ENCODE measurements at regions not wholly inside any gene's neighbourhood (a gene's known extent, or its start where the extent isn't known, plus 50 kb on each side); places are given as distances from the start of the nearest gene placed in this dataset.

- DNase-seq = no peak
These were observed 1362.9 kb upstream of the FLRT2 start for GRCh38 chr14:84167026-84167425.

- DNase-seq = no peak
These were observed 1349.6 kb upstream of the FLRT2 start for GRCh38 chr14:84180336-84180735.

- DNase-seq = no peak
These were observed 1348.9 kb upstream of the FLRT2 start for GRCh38 chr14:84181072-84181471.

GRCh38 chr14:84195514-84195913 lies 1334.4 kb upstream of the FLRT2 start:
- no peak for DNase-seq

GRCh38 chr14:84197704-84198103 lies 1332.2 kb upstream of the FLRT2 start:
- DNase-seq = no peak

GRCh38 chr14:84202486-84202885 lies 1327.5 kb upstream of the FLRT2 start:
- no peak for DNase-seq

- DNase-seq = no peak
These were observed 1326.0 kb upstream of the FLRT2 start for GRCh38 chr14:84203896-84204295.

DNA sequence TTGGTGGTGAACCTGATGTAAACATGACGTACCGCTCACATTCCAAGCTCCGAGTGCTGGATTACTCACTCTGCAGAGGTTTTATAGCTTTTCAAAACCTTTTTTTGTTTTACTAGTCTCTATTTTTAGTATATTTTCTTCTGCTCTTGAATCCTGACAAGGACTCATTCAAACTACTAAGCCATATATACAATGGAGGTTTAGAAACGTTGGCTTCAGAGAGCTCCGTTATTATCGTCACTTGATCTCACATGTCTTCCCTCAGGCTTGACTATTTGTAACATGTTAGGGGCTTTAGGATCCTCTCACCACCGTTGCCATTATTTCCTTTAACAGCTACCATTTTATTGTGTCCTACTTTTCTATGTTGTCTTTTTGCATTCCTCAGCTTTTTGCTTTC lies 1321.5 kb upstream of the FLRT2 start:
- DNase-seq = no peak

- DNase-seq = no peak
These were observed 1320.9 kb upstream of the FLRT2 start for GRCh38 chr14:84209031-84209430.

DNA sequence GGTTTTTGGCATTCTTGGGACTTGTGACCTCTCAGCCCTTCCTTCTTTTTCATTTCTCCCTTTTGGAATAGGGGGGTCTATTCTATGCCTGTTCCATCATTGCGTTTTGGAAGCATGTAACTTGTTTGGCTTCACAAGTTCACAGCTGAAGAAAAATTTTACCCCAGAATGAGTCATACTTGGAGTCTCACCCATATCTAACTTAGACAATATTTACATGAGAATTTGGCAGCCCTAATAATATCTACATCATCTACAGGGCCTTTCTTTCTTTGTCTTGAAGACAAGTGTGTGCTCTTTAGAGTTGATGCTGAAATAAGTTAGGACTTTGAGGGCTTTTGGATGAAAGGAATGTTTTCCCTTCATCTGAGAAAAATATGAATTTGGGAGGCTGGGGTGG lies 1312.9 kb upstream of the FLRT2 start:
- no peak for DNase-seq

DNA sequence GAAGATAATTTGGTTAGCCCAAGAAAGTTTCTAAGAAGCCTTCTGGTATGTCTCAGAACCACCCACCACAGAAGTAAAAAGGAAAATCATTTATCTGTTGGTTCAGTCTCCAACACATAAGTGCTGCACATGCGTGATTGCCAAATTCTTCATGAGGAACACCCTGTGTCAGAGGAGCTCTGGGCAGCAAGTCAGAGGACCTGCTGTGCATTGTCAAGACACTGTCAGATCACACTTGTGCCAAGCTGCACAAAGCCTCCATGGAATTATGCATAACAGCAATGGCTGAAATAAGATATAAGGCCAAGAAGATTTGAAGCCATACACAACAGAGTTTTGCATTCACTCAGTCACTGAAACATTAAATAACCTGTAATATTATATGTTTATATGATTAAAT lies 1304.7 kb upstream of the FLRT2 start:
- peak; percentile 54 for DNase-seq

- DNase-seq = no peak
These were observed 1301.2 kb upstream of the FLRT2 start for GRCh38 chr14:84228702-84229101.

DNA sequence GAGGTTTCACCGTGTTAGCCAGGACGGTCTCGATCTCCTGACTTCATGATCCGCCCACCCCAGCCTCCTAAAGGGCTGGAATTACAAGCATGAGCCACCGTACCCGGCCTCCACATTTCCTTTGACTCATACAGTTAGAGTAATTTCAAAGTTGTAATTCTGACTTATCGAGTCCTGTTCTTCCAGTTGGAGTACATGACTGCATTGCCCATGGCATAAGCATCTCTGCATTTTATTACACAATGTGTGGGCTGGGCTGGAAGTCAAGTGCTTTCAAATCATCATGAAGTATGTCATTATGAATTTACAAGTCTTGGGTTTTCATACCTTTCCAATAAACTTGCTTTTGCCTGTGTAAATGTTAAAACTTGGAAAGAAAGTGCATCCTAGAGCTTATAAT lies 1295.7 kb upstream of the FLRT2 start:
- no peak for DNase-seq

- DNase-seq = no peak
These were observed 1293.7 kb upstream of the FLRT2 start for GRCh38 chr14:84236290-84236689.

DNA sequence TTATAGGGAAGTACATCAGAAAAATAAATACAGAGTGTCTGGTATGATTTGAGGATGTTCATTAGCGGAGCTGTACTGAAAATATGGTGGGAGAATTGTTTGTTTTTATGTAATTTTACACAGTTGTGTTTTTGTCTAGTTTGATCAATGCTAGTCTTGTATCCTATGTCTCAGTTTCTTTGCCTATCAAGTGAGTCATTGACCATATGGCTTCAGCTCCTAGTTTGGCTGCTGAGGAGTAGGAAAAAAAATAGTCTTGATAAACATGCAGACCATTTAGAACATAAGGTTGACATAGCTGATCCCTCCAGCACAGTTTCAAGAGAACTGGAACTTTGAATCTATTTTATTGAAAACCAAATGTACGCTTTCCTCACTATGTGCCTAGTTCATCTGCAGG lies 1292.1 kb upstream of the FLRT2 start:
- no peak for DNase-seq

- no peak for DNase-seq
These were observed 1282.3 kb upstream of the FLRT2 start for GRCh38 chr14:84247693-84248092.

DNA sequence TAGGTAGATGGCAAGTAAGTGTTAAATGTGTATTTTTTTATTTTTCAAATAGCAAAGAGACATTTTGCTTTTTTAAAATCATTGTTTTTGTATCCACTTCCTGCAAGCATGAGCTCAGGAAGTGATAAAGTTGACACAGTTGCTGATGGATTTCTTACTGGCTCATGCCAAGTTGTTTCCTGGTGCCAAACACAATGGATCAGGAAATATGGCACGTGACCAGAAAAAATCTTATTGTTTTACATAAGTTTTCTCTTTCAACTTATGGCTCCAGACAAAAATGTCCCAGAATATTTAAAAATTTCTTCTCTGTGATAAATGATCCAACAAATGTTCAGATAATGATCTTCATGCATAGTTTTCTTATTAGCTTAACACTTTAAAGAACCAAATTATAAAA lies 1279.1 kb upstream of the FLRT2 start:
- no peak for DNase-seq

- no peak for DNase-seq
These were observed 1278.4 kb upstream of the FLRT2 start for GRCh38 chr14:84251411-84252115.

DNA sequence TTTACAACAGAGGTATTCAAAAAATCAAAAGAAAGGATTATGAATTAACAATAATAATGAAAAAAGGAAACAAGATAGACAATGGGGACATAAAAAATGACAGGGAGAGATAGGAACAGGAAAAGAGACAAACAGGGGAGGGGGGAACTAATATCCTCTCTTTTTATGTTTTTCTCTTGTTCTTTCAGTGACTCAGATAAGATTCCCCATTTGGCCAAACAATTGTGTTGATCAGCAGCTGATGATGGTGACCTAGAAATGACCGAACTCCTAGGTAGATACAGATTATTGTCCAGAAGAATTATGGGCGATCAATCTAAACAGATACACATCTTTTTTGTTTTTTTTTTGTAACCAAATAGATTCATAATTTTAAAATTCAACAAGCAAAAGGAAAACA lies 1277.2 kb upstream of the FLRT2 start:
- DNase-seq = no peak

- no peak for DNase-seq
These were observed 1276.6 kb upstream of the FLRT2 start for GRCh38 chr14:84253326-84253725.

DNA sequence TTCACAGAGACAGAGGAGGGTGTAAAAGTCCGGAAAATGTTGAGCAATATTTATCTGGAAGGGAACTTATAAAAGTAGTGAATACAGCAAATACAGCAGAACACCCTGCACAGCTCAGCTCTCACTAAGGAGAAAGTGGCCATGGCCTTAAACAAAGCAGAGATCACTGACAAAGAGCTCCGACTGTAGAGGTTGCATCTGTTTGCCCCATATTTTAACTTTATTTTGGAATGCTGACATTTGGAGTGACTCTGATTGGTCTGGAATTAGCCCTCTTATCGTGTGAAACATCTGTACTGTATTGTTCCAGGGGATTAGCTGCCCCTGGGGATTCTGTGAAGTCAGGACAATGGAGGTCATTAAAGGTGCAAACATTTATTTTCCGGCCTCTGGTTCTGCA lies 1275.7 kb upstream of the FLRT2 start:
- no peak for DNase-seq

DNA sequence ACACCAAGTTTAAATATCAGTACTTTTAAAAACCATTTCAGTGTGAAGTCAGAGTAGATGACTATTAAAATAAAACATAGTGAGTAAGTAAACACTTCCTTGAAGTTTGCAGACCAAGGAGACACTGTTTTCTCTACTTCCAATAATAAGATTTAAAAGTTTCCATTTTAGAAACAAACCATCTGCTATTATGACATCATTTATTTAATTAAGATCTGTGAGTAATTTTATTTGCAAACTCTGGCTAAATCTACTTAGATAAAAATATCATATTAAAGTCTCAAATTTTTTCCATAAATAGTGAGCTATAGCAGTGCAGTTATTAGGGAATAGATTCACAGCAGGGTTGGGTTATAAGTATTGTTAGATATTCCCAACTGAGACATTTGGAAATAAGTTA lies 1267.0 kb upstream of the FLRT2 start:
- DNase-seq = no peak

- DNase-seq = no peak
These were observed 1257.6 kb upstream of the FLRT2 start for GRCh38 chr14:84272290-84272721.

DNA sequence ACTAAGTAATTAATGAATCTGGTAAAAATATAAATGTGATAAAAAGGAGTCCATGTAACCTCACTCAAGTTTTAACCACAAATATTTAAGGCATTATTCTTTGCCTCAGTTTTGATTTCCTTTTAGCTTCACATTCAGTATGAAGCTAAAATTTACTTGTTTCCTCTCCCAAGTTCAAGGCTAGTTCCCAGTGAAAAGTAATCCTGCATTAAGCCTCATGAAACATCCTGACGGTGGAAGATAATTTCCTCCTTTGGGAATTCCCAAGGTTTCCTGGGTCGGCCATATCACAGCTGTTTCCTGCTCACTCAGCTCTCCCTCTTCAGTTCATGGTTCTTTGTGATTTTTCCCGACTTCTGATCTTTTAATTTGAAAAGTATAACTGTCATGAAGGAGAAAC lies 1256.8 kb upstream of the FLRT2 start:
- no peak for DNase-seq

- no peak for DNase-seq
These were observed 1247.3 kb upstream of the FLRT2 start for GRCh38 chr14:84282618-84283017.

DNA sequence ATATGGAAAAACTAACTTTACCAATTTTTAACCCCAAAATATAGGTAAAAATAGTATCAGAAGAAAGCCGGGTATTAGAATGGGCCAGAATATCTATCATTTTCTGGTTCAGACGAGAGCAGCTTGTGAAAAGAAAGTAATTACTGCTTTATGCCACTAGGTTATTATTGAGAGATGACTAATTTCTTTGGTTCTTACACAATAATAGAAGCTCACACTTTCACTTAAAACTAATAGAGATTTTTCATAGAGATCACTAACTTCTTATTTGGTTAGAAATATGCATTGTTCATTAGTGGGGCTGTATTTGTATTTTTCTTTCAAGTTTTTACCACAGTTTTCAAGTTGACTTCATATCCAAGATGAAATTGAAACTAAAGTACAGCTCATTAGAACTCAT lies 1241.2 kb upstream of the FLRT2 start:
- no peak for DNase-seq

Measured in left hindlimb (tissue), 1 donor.